Urinary bladder (tissue), 3 donors: ENCODE measurements at regions not wholly inside any gene's neighbourhood (a gene's known extent, or its start where the extent isn't known, plus 50 kb on each side); places are given as distances from the start of the nearest gene placed in this dataset.

Experiments
- DNase-seq: peaks from one replicate; pipeline ENCODE4 v3.0.0-alpha.2; 2015; ENCODE audit errors: extremely low spot score
- H3K27ac ChIP-seq: one replicate; pipeline ENCODE4 v1.5.1; 2013; ENCODE audit warnings: low read depth, mild to moderate bottlenecking, moderate library complexity
- H3K36me3 ChIP-seq: one replicate; pipeline ENCODE4 v1.6.1; 2013; ENCODE audit warnings: mild to moderate bottlenecking, moderate library complexity; ENCODE audit not compliant: insufficient read depth
- H3K4me1 ChIP-seq: one replicate; pipeline ENCODE4 v1.6.1; 2013; ENCODE audit warnings: mild to moderate bottlenecking, moderate library complexity; ENCODE audit not compliant: insufficient read depth
- H3K4me3 ChIP-seq: one replicate; pipeline ENCODE4 v1.5.1; 2013; ENCODE audit warnings: low read depth, low read length
- WGBS: extraction: QIAGEN DNeasy Blood & Tissue Kit; methylation state at CpG from one replicate; pipeline ENCODE4 v1.1.7; 2013; 5-methylcytosine and 5-hydroxymethylcytosine counted together
- donor health status: healthy with polysubstance abuse.
- donor health status: healthy.

GRCh38 chr5:92504346-92504745, 1076.7 kb downstream of the NR2F1-AS1 start:
- no peak overlapping the region for H3K4me3 ChIP-seq
- no peaks in the 10 kb centered on the region for H3K4me1 ChIP-seq
- no peaks in the 10 kb centered on the region for H3K36me3 ChIP-seq
- no peak overlapping the region for H3K27ac ChIP-seq
- WGBS, result 78% methylated on average over 2 of the region's 2 CpGs
- no peak for DNase-seq

- Histone ChIP-seq H3K27ac (no peak overlapping the region), H3K4me1 (no peaks in the 10 kb centered on the region), H3K36me3 (no peaks in the 10 kb centered on the region), H3K4me3 (no peak overlapping the region)
- 96% methylated on average over 2 of the region's 2 CpGs for WGBS
- no peak for DNase-seq
Measured at GRCh38 chr5:92500752-92501151, 1080.3 kb downstream of the NR2F1-AS1 start.

GRCh38 chr5:92496545-92496944, 1084.5 kb downstream of the NR2F1-AS1 start:
- Histone ChIP-seq H3K27ac (no peak overlapping the region), H3K4me1 (no peaks in the 10 kb centered on the region), H3K36me3 (no peaks in the 10 kb centered on the region), H3K4me3 (no peak overlapping the region)
- DNase-seq, result no peak

GRCh38 chr5:92494508-92494907, 1086.5 kb downstream of the NR2F1-AS1 start:
- H3K27ac ChIP-seq, result no peak overlapping the region
- H3K4me3 ChIP-seq, result no peak overlapping the region
- no peaks in the 10 kb centered on the region for H3K36me3 ChIP-seq
- 93% methylated on average over 5 of the region's 5 CpGs for WGBS
- no peaks in the 10 kb centered on the region for H3K4me1 ChIP-seq
- DNase-seq, result no peak

- 51% methylated on average over 3 of the region's 3 CpGs for WGBS
- no peak overlapping the region for H3K27ac ChIP-seq
- no peaks in the 10 kb centered on the region for H3K4me1 ChIP-seq
- DNase-seq, result no peak
- H3K4me3 ChIP-seq, result no peak overlapping the region
- H3K36me3 ChIP-seq, result no peaks in the 10 kb centered on the region
Measured at GRCh38 chr5:92492908-92493307, 1088.1 kb downstream of the NR2F1-AS1 start.

- Histone ChIP-seq H3K4me1 (no peaks in the 10 kb centered on the region), H3K27ac (no peak overlapping the region), H3K36me3 (no peaks in the 10 kb centered on the region), H3K4me3 (no peak overlapping the region)
- no peak for DNase-seq
Measured at GRCh38 chr5:92484484-92484883, 1096.5 kb downstream of the NR2F1-AS1 start.

GRCh38 chr5:92472981-92473566, 1090.0 kb upstream of the ARRDC3 start:
- Histone ChIP-seq H3K27ac (no peak overlapping the region), H3K4me3 (no peak overlapping the region), H3K4me1 (no peaks in the 10 kb centered on the region), H3K36me3 (no peaks in the 10 kb centered on the region)
- 93% methylated on average over 1 of the region's 1 CpG for WGBS
- no peak for DNase-seq

- Histone ChIP-seq H3K27ac (no peak overlapping the region), H3K4me3 (no peak overlapping the region), H3K36me3 (no peaks in the 10 kb centered on the region), H3K4me1 (no peaks in the 10 kb centered on the region)
- DNase-seq, result no peak
- WGBS, result 50% methylated on average over 2 of the region's 2 CpGs
Measured at GRCh38 chr5:92471861-92472260, 1088.7 kb upstream of the ARRDC3 start.

GRCh38 chr5:92470770-92471169, 1087.7 kb upstream of the ARRDC3 start:
- no peak overlapping the region for H3K27ac ChIP-seq
- no peaks in the 10 kb centered on the region for H3K4me1 ChIP-seq
- DNase-seq, result no peak
- no peaks in the 10 kb centered on the region for H3K36me3 ChIP-seq
- H3K4me3 ChIP-seq, result no peak overlapping the region

- H3K36me3 ChIP-seq, result no peaks in the 10 kb centered on the region
- 42% methylated on average over 4 of the region's 4 CpGs for WGBS
- no peak overlapping the region for H3K27ac ChIP-seq
- DNase-seq, result no peak
- no peak overlapping the region for H3K4me3 ChIP-seq
- no peaks in the 10 kb centered on the region for H3K4me1 ChIP-seq
Measured at GRCh38 chr5:92468295-92468694, 1085.2 kb upstream of the ARRDC3 start.

- no peak overlapping the region for H3K27ac ChIP-seq
- WGBS, result 82% methylated on average over 3 of the region's 3 CpGs
- H3K4me3 ChIP-seq, result no peak overlapping the region
- H3K4me1 ChIP-seq, result no peaks in the 10 kb centered on the region
- no peaks in the 10 kb centered on the region for H3K36me3 ChIP-seq
- DNase-seq, result no peak
Measured at GRCh38 chr5:92467695-92468094, 1084.6 kb upstream of the ARRDC3 start.

- Histone ChIP-seq H3K4me1 (no peaks in the 10 kb centered on the region), H3K36me3 (no peaks in the 10 kb centered on the region), H3K4me3 (no peak overlapping the region), H3K27ac (no peak overlapping the region)
- no peak for DNase-seq
- WGBS, result 75% methylated on average over 2 of the region's 2 CpGs
Measured at GRCh38 chr5:92460505-92460904, 1077.4 kb upstream of the ARRDC3 start.

GRCh38 chr5:92459654-92460053, 1076.5 kb upstream of the ARRDC3 start:
- no peak overlapping the region for H3K4me3 ChIP-seq
- no peaks in the 10 kb centered on the region for H3K4me1 ChIP-seq
- WGBS, result 89% methylated on average over 1 of the region's 1 CpG
- H3K27ac ChIP-seq, result no peak overlapping the region
- H3K36me3 ChIP-seq, result no peaks in the 10 kb centered on the region
- no peak for DNase-seq

- H3K27ac ChIP-seq, result no peak overlapping the region
- H3K4me3 ChIP-seq, result no peak overlapping the region
- 81% methylated on average over 3 of the region's 3 CpGs for WGBS
- no peaks in the 10 kb centered on the region for H3K36me3 ChIP-seq
- H3K4me1 ChIP-seq, result no peaks in the 10 kb centered on the region
- DNase-seq, result no peak
Measured at GRCh38 chr5:92455011-92455410, 1071.9 kb upstream of the ARRDC3 start.

GRCh38 chr5:92444888-92445287, 1061.8 kb upstream of the ARRDC3 start:
- DNase-seq, result no peak
- no peaks in the 10 kb centered on the region for H3K36me3 ChIP-seq
- 90% methylated on average over 2 of the region's 2 CpGs for WGBS

More at GRCh38 chr5:92444888-92445287, 1061.8 kb upstream of the ARRDC3 start:
- Histone ChIP-seq H3K4me3 (no peak overlapping the region), H3K27ac (no peak overlapping the region), H3K4me1 (no peaks in the 10 kb centered on the region)
